ENCODE measurements at regions not wholly inside any gene's neighbourhood (a gene's known extent, or its start where the extent isn't known, plus 50 kb on each side); places are given as distances from the start of the nearest gene placed in this dataset.

DNA sequence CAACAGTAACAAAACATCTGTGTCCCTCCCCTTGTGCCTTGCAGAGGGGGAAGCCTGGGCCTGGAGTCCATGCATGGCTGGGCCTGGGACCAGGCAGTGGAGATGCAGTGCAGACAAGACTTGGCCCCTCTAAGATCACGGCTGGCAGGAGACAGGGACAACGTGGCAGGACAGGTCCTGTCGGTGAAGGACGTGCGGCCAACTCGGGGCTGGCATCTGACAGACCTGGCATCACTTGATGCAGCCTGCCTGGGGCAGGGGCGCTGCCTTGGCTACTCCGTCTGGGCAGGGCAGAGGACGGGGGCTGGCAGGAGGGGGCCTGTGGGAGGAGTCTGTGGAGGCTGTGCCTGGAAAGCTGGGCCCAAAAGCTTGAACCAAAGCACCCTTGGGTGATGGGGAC, 112.1 kb downstream of the CPZ start:
- Histone ChIP-seq H3K36me3 (ENCODE audit: control insufficient read depth in 2 of 2, insufficient read depth in 2 of 2, low read length in 1 of 2) (no peaks in the 10 kb centered on the region), H3K27ac (ENCODE audit: low read depth in 1 of 2, low read length in 1 of 2) (no peak overlapping the region), H3K9me3 (ENCODE audit: control insufficient read depth in 2 of 2, insufficient read depth in 1 of 2, low read length in 1 of 2) (no peaks in the 10 kb centered on the region), H3K27me3 (ENCODE audit: control insufficient read depth in 2 of 2, insufficient read depth in 1 of 2, low read length in 1 of 2) (peaks cover 0 to 9% of the 10 kb centered on the region in 2 donors), H3K4me3 (ENCODE audit: low read length in 2 of 2) (no peak overlapping the region), H3K4me1 (ENCODE audit: control insufficient read depth in 2 of 2, insufficient read depth in 2 of 2, low read length in 2 of 2) (no peaks in the 10 kb centered on the region)
- 92% methylated on average over 9 of the region's 9 CpGs for WGBS
- DNase-seq (ENCODE audit: low read depth in 6 of 9, low spot score in 9 of 9), result no peak

DNA sequence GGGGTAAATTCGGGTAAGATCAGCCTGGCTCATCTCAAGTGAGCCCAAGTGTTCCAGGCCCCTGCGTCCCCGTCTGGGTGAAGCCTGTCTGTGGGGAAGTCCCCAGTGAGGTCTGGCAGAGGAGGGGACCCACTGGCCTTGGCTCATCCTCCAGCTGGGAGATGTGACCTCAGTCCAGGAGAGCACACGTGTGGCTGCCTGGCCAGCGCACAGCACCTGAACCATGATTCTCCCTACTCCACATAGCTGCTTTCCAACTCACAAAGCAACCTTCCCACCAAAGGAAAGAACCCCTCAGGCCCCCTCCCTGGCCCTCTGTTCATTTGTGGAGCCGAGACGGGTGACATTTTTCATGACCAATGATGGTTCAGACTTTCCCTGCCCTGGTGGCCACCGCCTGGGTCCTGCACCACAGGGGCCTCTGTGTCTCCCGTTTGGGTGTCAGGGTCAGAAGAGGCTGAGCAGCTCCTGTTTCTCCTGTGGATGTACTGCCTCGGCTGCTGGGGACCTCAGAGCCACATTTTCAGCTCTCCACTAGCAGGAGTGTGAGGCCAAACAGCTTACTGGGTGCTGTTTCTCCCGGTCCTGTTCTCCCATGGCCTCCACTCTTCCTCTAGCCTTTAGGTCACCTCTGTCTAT, 111.4 kb downstream of the CPZ start:
- WGBS, result 73% methylated on average over 11 of the region's 11 CpGs
- Histone ChIP-seq H3K36me3 (ENCODE audit: control insufficient read depth in 2 of 2, insufficient read depth in 2 of 2, low read length in 1 of 2) (no peaks in the 10 kb centered on the region), H3K4me3 (ENCODE audit: low read length in 2 of 2) (no peak overlapping the region), H3K27me3 (ENCODE audit: control insufficient read depth in 2 of 2, insufficient read depth in 1 of 2, low read length in 1 of 2) (peaks cover 0 to 10% of the 10 kb centered on the region in 2 donors), H3K27ac (ENCODE audit: low read depth in 1 of 2, low read length in 1 of 2) (no peak overlapping the region), H3K4me1 (ENCODE audit: control insufficient read depth in 2 of 2, insufficient read depth in 2 of 2, low read length in 2 of 2) (no peaks in the 10 kb centered on the region), H3K9me3 (ENCODE audit: control insufficient read depth in 2 of 2, insufficient read depth in 1 of 2, low read length in 1 of 2) (no peaks in the 10 kb centered on the region)
- no peak for DNase-seq (ENCODE audit: low read depth in 6 of 9, low spot score in 9 of 9)

DNA sequence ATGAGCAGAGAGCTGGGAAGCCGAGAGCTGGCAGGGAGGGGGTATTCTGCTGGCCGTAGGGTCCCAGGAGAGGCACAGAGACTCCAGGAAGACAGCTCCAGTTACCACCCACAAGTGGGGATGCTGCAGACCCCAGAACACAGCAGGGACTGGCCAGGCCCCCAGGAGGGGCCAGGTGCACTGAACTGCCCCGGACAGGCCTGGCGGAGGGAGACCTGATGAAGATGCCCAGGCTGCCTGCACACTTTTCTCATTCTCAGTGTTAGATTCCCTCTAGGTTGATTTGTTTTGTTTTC, 110.8 kb downstream of the CPZ start:
- WGBS, result 89% methylated on average over 4 of the region's 4 CpGs
- Histone ChIP-seq H3K9me3 (ENCODE audit: control insufficient read depth in 2 of 2, insufficient read depth in 1 of 2, low read length in 1 of 2) (no peaks in the 10 kb centered on the region), H3K4me3 (ENCODE audit: low read length in 2 of 2) (no peak overlapping the region), H3K36me3 (ENCODE audit: control insufficient read depth in 2 of 2, insufficient read depth in 2 of 2, low read length in 1 of 2) (no peaks in the 10 kb centered on the region), H3K27ac (ENCODE audit: low read depth in 1 of 2, low read length in 1 of 2) (no peak overlapping the region), H3K27me3 (ENCODE audit: control insufficient read depth in 2 of 2, insufficient read depth in 1 of 2, low read length in 1 of 2) (peaks cover 0 to 10% of the 10 kb centered on the region in 2 donors), H3K4me1 (ENCODE audit: control insufficient read depth in 2 of 2, insufficient read depth in 2 of 2, low read length in 2 of 2) (no peaks in the 10 kb centered on the region)
- DNase-seq (ENCODE audit: low read depth in 6 of 9, low spot score in 9 of 9), result no peak

DNA sequence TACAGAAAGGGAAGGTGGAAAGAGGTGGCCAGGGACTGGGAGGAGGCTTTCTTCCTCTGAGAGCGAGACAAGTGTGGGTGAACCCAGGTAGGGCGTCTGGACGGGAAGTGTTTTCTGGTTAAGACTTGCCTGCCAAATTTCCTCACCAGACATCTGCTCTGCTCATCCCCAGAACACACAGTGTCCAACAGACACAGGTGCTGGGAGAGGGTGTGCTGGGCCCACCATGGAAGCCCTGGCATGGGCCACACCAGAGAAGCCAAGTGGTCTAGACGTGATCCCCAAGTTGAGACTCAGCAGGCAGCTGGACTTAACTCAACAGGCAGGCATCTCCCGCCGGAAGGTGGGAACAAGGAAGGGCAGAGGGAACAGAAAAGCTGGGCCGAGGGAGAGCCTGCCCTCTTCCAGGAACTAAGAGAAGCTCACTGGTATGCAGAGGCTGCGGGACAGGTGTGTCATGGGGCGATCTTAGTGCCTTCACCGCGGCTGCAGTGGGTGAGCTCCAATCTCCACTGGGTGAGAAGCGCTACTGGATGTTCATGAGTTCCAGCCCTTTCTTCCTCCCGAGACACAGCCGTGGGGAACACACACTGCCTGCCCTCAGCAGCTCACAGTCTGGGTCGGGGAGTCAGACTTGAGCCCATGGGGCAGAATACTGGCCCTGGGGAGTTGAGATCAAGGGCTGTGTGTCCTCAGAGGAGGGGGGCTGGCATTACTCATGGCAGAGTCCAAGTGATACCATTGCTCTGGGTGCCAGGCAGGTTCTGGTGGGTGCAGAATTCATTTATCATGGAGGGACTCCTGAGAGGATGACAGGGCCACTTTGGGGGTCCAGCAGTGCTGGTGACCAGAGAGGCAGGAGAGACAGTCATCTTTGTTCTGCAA, 110.2 kb downstream of the CPZ start:
- no peaks in the 10 kb centered on the region for H3K9me3 ChIP-seq (ENCODE audit: control insufficient read depth in 2 of 2, insufficient read depth in 1 of 2, low read length in 1 of 2)
- H3K36me3 ChIP-seq (ENCODE audit: control insufficient read depth in 2 of 2, insufficient read depth in 2 of 2, low read length in 1 of 2), result no peaks in the 10 kb centered on the region
- 82% methylated on average over 15 of the region's 15 CpGs for WGBS
- no peaks in the 10 kb centered on the region for H3K4me1 ChIP-seq (ENCODE audit: control insufficient read depth in 2 of 2, insufficient read depth in 2 of 2, low read length in 2 of 2)
- DNase-seq (ENCODE audit: low read depth in 6 of 9, low spot score in 9 of 9), result no peak
- no peak overlapping the region for H3K27ac ChIP-seq (ENCODE audit: low read depth in 1 of 2, low read length in 1 of 2)
- H3K4me3 ChIP-seq (ENCODE audit: low read length in 2 of 2), result no peak overlapping the region
- H3K27me3 ChIP-seq (ENCODE audit: control insufficient read depth in 2 of 2, insufficient read depth in 1 of 2, low read length in 1 of 2), result peaks cover 0 to 10% of the 10 kb centered on the region in 2 donors

DNA sequence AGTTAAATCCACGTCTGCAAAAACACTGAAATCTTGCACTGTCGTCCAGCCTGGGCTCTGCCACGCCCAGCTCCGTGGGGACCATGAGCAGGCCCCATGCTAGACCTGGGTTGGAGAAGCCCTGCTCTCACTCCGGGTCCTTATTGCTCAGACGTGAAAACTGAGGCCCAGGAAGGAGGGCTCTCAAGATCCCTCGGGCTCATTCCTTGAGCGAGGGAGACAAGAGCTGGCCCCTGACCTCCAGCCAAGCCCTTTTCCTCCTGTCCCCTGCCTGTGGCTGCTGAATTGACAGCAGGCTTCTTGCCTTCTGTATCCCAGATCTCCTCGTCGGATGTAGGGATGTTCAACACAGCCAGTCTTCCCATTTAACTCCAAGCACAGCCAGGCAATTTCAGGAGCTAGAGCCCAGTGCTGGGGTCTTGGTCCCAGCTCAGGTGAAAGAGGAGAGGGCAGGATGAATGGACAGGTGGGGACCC, 109.5 kb downstream of the CPZ start:
- peaks cover 0 to 10% of the 10 kb centered on the region in 2 donors for H3K27me3 ChIP-seq (ENCODE audit: control insufficient read depth in 2 of 2, insufficient read depth in 1 of 2, low read length in 1 of 2)
- DNase-seq (ENCODE audit: low read depth in 6 of 9, low spot score in 9 of 9), result no peak
- H3K36me3 ChIP-seq (ENCODE audit: control insufficient read depth in 2 of 2, insufficient read depth in 2 of 2, low read length in 1 of 2), result no peaks in the 10 kb centered on the region

DNA sequence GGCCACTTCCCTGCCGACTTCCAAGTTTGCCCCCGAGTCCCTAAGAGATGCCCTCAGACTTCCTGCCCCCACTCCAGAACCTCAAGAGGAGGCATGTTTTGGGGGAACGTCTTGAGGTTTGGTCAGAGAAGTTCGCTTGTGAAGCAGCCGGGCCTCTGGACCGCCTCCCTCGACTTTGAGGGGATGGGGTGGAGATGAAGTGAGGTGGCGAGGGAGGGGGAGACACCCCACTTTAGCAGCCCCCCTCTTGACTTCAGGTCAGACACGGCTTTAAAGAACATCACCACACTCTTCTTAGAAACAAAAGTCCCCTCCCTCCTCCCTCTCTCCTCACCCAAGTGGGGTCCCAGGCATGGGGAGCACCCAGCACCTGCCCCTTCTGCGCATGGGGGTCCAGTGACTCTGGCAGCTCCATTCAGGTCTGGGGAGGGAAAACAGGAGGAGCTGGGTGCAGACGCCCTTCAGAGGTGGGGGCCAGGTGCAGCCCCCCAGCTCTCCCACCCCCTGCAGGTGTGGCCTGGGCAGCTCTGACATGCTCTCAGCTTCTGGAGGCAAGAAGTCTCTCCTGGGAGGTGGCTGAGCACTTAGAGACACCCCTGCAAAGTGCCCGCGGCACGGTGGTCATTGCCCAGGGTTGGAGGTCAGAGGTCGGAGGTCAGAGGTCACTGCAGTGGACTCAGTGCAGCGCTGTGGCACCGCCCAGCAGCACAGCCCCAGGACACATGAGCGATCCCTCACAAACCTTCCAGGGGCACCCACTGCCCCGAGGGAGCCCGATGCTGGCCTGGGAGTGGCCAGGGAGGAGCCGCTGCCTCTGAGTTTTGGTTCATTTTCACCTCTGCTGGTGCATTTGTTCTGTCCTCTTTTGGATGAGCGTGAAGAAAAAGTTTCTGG, 108.8 kb downstream of the CPZ start:
- no peak overlapping the region for H3K27ac ChIP-seq (ENCODE audit: low read depth in 1 of 2, low read length in 1 of 2)
- no peaks in the 10 kb centered on the region for H3K36me3 ChIP-seq (ENCODE audit: control insufficient read depth in 2 of 2, insufficient read depth in 2 of 2, low read length in 1 of 2)
- no peaks in the 10 kb centered on the region for H3K4me1 ChIP-seq (ENCODE audit: control insufficient read depth in 2 of 2, insufficient read depth in 2 of 2, low read length in 2 of 2)
- peaks cover 0 to 10% of the 10 kb centered on the region in 2 donors for H3K27me3 ChIP-seq (ENCODE audit: control insufficient read depth in 2 of 2, insufficient read depth in 1 of 2, low read length in 1 of 2)
- WGBS, result 81% methylated on average over 22 of the region's 22 CpGs
- no peak for DNase-seq (ENCODE audit: low read depth in 6 of 9, low spot score in 9 of 9)
- H3K4me3 ChIP-seq (ENCODE audit: low read length in 2 of 2), result no peak overlapping the region
- H3K9me3 ChIP-seq (ENCODE audit: control insufficient read depth in 2 of 2, insufficient read depth in 1 of 2, low read length in 1 of 2), result no peaks in the 10 kb centered on the region

More for the DNA sequence above, 109.5 kb downstream of the CPZ start:
- H3K27ac ChIP-seq (ENCODE audit: low read depth in 1 of 2, low read length in 1 of 2), result no peak overlapping the region
- no peaks in the 10 kb centered on the region for H3K9me3 ChIP-seq (ENCODE audit: control insufficient read depth in 2 of 2, insufficient read depth in 1 of 2, low read length in 1 of 2)
- no peak overlapping the region for H3K4me3 ChIP-seq (ENCODE audit: low read length in 2 of 2)
- WGBS, result 85% methylated on average over 10 of the region's 10 CpGs
- no peaks in the 10 kb centered on the region for H3K4me1 ChIP-seq (ENCODE audit: control insufficient read depth in 2 of 2, insufficient read depth in 2 of 2, low read length in 2 of 2)

DNA sequence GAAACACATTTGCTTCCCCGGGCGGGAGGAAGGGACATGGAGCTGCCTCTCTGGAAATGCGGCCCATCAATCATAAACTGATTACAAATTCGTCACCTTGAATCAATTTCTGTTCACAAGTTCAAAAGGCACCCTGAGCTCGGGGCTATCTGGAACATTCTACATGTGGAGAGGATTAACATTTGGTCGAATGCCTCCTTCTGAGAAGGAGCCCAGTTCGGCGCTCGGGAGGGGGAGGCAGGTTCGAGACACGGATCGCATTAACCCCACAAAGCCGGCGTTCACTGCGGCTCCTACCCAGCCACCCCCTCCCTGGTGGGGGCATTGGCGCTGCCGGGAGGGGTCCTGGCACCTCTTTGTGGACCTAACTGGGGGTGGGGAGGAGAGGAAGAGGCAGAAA, 108.0 kb downstream of the CPZ start:
- no peak overlapping the region for H3K27ac ChIP-seq (ENCODE audit: low read depth in 1 of 2, low read length in 1 of 2)
- H3K9me3 ChIP-seq (ENCODE audit: control insufficient read depth in 2 of 2, insufficient read depth in 1 of 2, low read length in 1 of 2), result no peaks in the 10 kb centered on the region
- DNase-seq (ENCODE audit: low read depth in 6 of 9, low spot score in 9 of 9), result no peak
- no peaks in the 10 kb centered on the region for H3K36me3 ChIP-seq (ENCODE audit: control insufficient read depth in 2 of 2, insufficient read depth in 2 of 2, low read length in 1 of 2)
- WGBS, result 70% methylated on average over 17 of the region's 17 CpGs
- H3K4me3 ChIP-seq (ENCODE audit: low read length in 2 of 2), result no peak overlapping the region
- H3K4me1 ChIP-seq (ENCODE audit: control insufficient read depth in 2 of 2, insufficient read depth in 2 of 2, low read length in 2 of 2), result no peaks in the 10 kb centered on the region
- H3K27me3 ChIP-seq (ENCODE audit: control insufficient read depth in 2 of 2, insufficient read depth in 1 of 2, low read length in 1 of 2), result peaks cover 0 to 10% of the 10 kb centered on the region in 2 donors

DNA sequence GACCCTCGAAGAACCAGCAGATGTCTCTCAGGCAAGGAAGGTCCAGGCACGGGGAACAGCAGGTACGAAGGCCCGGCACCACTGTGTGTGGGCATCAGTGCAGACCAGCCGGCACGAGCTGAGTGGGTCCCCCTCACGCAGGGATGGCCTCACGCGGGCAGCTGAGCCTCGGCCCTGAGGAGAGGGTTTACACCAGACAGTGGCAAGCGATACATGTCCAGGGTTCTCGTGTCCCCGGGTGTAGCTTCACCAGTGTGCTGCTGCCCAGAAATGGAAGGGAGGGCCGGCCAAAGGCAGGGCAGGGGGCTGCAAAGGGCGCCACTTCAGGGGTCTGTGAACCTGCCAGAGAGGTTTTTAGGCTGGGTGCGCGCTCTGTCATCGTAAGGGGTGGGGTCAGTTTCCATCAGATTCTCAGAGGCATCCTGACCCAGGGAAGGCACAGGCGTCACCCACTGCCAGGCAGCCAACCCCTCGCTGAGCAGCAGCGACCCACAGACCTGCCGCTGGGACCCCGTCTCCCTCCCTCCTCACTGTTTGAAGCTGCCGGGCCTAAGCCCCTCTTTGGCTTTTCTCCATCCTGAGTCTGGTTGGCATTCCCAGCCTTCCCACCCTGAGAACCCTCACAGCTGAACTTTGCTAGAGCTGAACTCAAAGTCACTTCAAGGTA, 107.0 kb downstream of the CPZ start:
- no peak for DNase-seq (ENCODE audit: low read depth in 6 of 9, low spot score in 9 of 9)
- H3K4me1 ChIP-seq (ENCODE audit: control insufficient read depth in 2 of 2, insufficient read depth in 2 of 2, low read length in 2 of 2), result no peaks in the 10 kb centered on the region
- H3K4me3 ChIP-seq (ENCODE audit: low read length in 2 of 2), result no peak overlapping the region
- no peaks in the 10 kb centered on the region for H3K36me3 ChIP-seq (ENCODE audit: control insufficient read depth in 2 of 2, insufficient read depth in 2 of 2, low read length in 1 of 2)
- no peaks in the 10 kb centered on the region for H3K9me3 ChIP-seq (ENCODE audit: control insufficient read depth in 2 of 2, insufficient read depth in 1 of 2, low read length in 1 of 2)
- no peak overlapping the region for H3K27ac ChIP-seq (ENCODE audit: low read depth in 1 of 2, low read length in 1 of 2)
- H3K27me3 ChIP-seq (ENCODE audit: control insufficient read depth in 2 of 2, insufficient read depth in 1 of 2, low read length in 1 of 2), result peaks cover 0 to 14% of the 10 kb centered on the region in 2 donors
- 89% methylated on average over 24 of the region's 24 CpGs for WGBS

Data from thymus (tissue), 11 donors.